HUDEP-2 (cell line): ENCODE measurements at regions not wholly inside any gene's neighbourhood (a gene's known extent, or its start where the extent isn't known, plus 50 kb on each side); places are given as distances from the start of the nearest gene placed in this dataset.
A peak's percentile ranks its signal among the peaks of the same experiment; 100 is the strongest.

Experiments used
- DNase-seq, 76 experiments: peaks; one replicate each; lab custom pipeline; 2025; ENCODE audit not compliant: unreplicated experiment in 76 of 76; lab: John Stamatoyannopoulos, UW

- DNase-seq = no peak
These were observed 155.6 kb downstream of the BTC start for GRCh38 chr4:74638689-74639088.

- DNase-seq = no peak
These were observed 154.0 kb downstream of the BTC start for GRCh38 chr4:74640111-74640903.

GRCh38 chr4:74642006-74642405 lies 152.3 kb downstream of the BTC start:
- DNase-seq = no peak

GRCh38 chr4:74649193-74649592 lies 145.1 kb downstream of the BTC start:
- DNase-seq = no peak

GRCh38 chr4:74651198-74651597 lies 143.1 kb downstream of the BTC start:
- DNase-seq = no peak

- no peak for DNase-seq
These were observed 140.7 kb downstream of the BTC start for GRCh38 chr4:74653331-74654229.

- DNase-seq = no peak
These were observed 140.1 kb downstream of the BTC start for GRCh38 chr4:74654230-74654681.

GRCh38 chr4:74656596-74656995 lies 137.7 kb downstream of the BTC start:
- DNase-seq = no peak

GRCh38 chr4:74658116-74658515 lies 136.2 kb downstream of the BTC start:
- no peak for DNase-seq

- peak in 33 of 76 experiments; percentile 0 to 67 (median 30) for DNase-seq
These were observed 134.5 kb downstream of the BTC start for GRCh38 chr4:74659576-74660411.

GRCh38 chr4:74660866-74661265 lies 133.5 kb downstream of the BTC start:
- no peak for DNase-seq

GRCh38 chr4:74661427-74662201 lies 132.7 kb downstream of the BTC start:
- DNase-seq = no peak

GRCh38 chr4:74663631-74664030 lies 130.7 kb downstream of the BTC start:
- no peak for DNase-seq

GRCh38 chr4:74665346-74665745 lies 129.0 kb downstream of the BTC start:
- DNase-seq = no peak

GRCh38 chr4:74665876-74666275 lies 128.4 kb downstream of the BTC start:
- DNase-seq = no peak

GRCh38 chr4:74667438-74667837 lies 126.9 kb downstream of the BTC start:
- no peak for DNase-seq

- DNase-seq = no peak
These were observed 126.4 kb downstream of the BTC start for GRCh38 chr4:74667944-74668343.

- DNase-seq = no peak
These were observed 124.6 kb downstream of the BTC start for GRCh38 chr4:74669702-74670101.

GRCh38 chr4:74670583-74670982 lies 123.7 kb downstream of the BTC start:
- no peak for DNase-seq

- DNase-seq = peak in 47 of 76 experiments; percentile 0 to 74 (median 23)
These were observed 123.1 kb downstream of the BTC start for GRCh38 chr4:74671080-74671698.
